HG02642 (cell line): ENCODE measurements at regions not wholly inside any gene's neighbourhood (a gene's known extent, or its start where the extent isn't known, plus 50 kb on each side); places are given as distances from the start of the nearest gene placed in this dataset.
A peak's percentile ranks its signal among the peaks of the same experiment; 100 is the strongest.

Experiments
- ATAC-seq: cut with Tn5 transposase; IDR thresholded peaks from one replicate; pipeline ENCODE4 v1.9.1; 2021; ENCODE audit warnings: mild to moderate bottlenecking; ENCODE audit not compliant: unreplicated experiment, poor library complexity

- ATAC-seq, result no peak
Observed at GRCh38 chr6:142675517-142675916, 269.5 kb downstream of the HIVEP2 start.

GRCh38 chr6:142676027-142676443, 268.9 kb downstream of the HIVEP2 start:
- ATAC-seq, result no peak

- ATAC-seq, result no peak
Observed at GRCh38 chr6:142676647-142677192, 268.3 kb downstream of the HIVEP2 start.

- ATAC-seq, result no peak
Observed at GRCh38 chr6:142679907-142680700, 264.9 kb downstream of the HIVEP2 start.

GRCh38 chr6:142681099-142681498, 263.9 kb downstream of the HIVEP2 start:
- ATAC-seq, result no peak

- no peak for ATAC-seq
Observed at GRCh38 chr6:142682985-142683384, 262.0 kb downstream of the HIVEP2 start.

GRCh38 chr6:142683714-142684141, 261.2 kb downstream of the HIVEP2 start:
- ATAC-seq, result no peak

GRCh38 chr6:142684371-142684770, 260.6 kb downstream of the HIVEP2 start:
- ATAC-seq, result no peak

- ATAC-seq, result no peak
Observed at GRCh38 chr6:142685852-142686506, 259.0 kb downstream of the HIVEP2 start.

- ATAC-seq, result no peak
Observed at GRCh38 chr6:142686507-142686887, 258.5 kb downstream of the HIVEP2 start.

- peak; percentile 74 for ATAC-seq
Observed at GRCh38 chr6:142692942-142693341, 252.0 kb downstream of the HIVEP2 start.

- ATAC-seq, result no peak
Observed at GRCh38 chr6:142693441-142693840, 251.5 kb downstream of the HIVEP2 start.

GRCh38 chr6:142694054-142694453, 250.9 kb downstream of the HIVEP2 start:
- no peak for ATAC-seq

- ATAC-seq, result no peak
Observed at GRCh38 chr6:142695016-142695415, 250.0 kb downstream of the HIVEP2 start.

- ATAC-seq, result no peak
Observed at GRCh38 chr6:142696123-142697000, 248.6 kb downstream of the HIVEP2 start.

- no peak for ATAC-seq
Observed at GRCh38 chr6:142697001-142697335, 248.0 kb downstream of the HIVEP2 start.

GRCh38 chr6:142697922-142698321, 247.1 kb downstream of the HIVEP2 start:
- ATAC-seq, result no peak

- no peak for ATAC-seq
Observed at GRCh38 chr6:142698751-142699150, 246.2 kb downstream of the HIVEP2 start.

- no peak for ATAC-seq
Observed at GRCh38 chr6:142699391-142699790, 245.6 kb downstream of the HIVEP2 start.

- ATAC-seq, result no peak
Observed at GRCh38 chr6:142700032-142700431, 244.9 kb downstream of the HIVEP2 start.
